ENCODE measurements at regions not wholly inside any gene's neighbourhood (a gene's known extent, or its start where the extent isn't known, plus 50 kb on each side); places are given as distances from the start of the nearest gene placed in this dataset.

DNA sequence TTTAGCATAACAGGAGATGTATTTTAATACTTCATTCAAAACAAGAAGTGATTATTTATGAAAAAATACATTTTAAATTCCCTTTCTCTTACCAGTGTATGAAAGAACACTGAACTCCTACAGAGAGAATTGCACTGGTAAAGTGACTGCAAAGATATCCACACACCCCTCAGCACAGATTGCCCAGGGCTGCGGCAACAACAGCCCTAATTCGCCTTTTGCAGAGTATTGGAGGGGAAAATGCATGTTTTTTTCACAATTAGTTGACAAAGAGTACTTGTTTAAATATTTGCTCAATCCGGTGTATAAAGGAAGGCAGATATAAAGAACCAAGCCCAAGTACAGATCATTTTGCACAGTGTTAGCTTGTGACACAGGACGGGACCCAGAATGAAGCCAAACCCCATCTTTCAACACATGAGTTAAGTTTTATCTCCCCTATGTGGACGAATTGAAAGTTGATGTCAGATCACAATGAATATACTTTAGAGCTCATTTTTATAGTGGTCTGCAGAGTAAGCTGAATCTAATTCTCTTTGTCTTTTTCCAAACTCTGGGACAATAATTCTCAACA is 551.4 kb upstream of the IGFBP7 start:
- no peak for DNase-seq

DNA sequence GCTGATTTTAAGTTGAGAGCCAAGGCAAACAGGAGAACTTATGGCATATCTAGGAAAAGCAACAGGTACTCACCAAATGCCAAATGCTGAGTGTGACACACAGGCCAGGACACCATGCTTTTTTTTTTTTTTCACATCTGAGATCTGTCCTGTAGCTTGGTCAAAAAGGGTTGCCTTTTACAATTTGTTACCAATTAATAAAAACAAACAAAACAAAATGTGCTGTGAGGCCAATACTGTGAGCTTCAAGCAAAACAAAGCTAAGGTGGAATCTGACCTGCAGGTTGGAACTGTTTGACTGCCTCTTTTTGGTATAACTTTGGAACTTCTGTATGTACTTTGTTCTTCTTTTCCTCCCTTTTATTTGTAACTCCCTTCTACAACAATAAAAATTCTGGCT is 548.5 kb upstream of the IGFBP7 start:
- DNase-seq, result no peak

DNA sequence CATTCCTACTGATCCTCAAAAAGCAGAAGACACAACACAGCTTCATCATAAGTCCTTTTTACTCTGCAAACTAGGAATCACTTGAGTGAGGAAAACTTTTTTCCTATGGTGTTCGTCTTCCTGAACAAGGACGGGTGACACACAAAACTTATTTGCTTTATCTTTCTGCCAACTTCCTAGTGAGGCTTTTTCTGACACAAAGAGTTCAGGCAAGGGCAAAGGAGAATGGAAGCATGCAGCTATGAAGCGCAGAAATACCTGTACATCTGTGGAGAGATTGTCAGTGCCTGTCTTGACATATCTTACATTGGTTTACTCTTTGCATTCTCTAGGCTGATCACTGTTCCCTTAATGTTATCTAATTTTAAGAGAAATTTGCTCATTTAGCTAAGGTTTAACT is 548.0 kb upstream of the IGFBP7 start:
- DNase-seq, result no peak

DNA sequence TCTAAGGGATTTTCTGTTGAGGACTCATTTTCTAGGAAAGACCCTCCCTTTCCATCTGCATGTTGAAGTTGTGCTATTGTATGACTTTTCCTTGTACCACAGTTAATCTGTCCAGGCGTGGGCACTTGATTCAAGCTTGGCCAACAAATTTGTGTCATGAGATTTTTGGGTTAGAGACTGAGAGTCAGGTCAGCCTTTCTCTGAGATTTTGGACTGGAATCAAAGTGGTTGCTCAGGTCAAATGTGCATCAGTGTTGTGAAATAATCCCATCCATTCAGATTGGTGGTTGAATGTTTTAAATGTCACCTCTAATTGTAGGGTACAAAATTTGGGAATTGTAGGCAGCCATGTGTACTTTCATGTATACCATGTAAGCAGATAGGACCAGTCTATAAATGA is 545.2 kb upstream of the IGFBP7 start:
- DNase-seq, result no peak

DNA sequence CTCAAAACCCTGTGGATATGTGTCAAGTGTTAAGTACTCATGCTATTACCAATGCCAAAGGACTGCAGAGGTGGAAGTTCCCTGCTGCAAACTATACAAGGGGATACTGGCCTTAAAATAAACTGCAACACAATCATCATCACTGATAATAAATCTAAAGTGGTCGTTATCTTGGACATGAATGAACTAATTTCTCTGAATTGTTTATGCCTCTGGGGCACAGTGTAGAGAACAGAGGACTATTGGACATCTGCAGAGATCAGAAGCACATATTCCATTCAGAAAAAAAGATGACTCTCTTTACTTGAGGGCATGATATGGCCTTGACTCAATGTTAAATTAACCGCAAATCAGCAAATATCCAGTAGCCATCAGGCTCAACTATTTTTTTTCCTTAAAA is 542.6 kb upstream of the IGFBP7 start:
- DNase-seq, result no peak

DNA sequence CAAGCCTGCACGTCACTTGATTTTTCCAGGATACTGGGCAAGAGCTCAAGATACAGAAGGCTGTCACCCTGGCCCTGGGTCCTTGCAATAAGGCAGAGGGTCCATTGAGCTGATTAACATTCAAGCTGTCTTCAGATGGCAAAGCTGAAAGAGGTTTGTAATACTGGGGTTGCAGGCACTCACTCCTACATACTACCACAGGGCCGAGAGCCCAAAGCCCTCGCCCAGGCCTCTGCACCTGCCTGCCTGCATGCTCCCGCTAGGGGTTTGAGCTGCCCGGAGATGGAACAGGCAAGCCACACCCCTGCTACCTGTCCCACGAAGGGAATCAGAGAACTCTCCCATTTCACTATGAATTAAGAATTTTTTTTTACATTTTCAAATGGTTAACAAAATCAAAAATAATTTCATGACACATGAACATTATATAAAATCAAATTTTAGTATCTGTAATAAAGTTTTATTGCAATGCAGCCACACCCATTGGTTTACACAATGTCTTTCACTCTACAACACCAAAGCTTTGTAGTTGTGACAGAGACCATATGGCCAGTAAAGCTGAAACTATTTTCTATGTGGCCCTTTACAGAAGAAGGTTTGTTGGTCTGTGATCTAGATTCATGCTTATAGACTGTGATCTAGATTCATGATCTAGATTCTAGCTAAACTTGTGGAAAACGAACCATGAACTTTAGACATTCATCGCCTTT is 530.4 kb upstream of the IGFBP7 start:
- DNase-seq, result no peak

DNA sequence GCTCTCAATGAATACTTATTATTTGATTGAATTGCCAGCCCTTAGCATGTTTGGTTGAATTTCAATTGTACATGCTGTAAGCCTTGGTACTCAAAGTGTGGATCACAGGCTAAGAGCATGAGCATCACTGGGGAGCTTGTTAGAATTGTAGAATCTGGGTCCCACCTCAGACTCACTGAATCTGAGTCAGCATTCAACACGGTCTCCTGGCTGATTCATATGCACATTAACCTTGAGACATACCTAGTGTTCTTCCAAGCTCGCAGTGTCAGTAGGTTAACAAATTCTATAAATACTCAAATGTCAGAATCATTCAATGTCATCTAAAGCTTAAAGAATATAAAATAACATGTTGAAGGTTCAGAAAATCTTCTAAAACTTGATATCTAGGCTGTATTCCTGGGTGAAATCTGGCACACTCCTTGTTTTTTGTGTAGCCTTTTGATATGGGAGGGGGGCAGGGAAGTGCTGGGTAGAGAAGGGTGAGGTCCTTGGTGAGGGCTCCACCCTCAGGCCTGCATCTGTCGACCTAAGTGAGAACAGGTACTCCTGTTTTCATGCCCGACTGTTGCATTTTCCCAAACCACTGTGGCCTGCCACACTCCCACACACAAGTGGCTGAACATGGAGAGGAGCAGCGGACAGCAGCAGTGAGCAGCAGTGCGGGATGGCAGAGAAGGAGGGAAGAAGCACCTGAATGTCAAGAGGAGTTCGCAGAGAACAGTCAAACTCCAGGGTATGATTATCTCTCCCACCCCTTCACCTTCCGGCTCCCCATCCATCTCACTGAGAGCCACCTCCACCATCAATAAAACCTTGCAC is 529.6 kb upstream of the IGFBP7 start:
- DNase-seq, result no peak

DNA sequence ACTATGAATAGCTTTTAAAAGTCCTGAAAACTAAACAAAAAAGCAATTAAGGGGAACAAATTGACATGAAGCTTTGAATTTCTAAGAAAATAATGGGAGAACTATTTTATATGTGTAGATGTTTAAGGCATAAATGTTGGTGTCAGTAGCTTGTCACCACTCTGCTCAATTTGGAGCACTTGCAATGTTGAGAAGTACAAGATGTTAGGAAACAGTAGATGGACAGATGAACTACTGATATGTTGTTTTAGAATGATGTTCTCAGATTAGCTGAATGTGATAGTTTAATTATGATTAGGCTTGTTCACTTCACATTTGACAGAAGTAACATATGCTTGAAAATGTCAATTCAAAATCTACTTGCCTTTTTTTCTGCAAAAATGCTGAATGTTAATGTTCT is 525.7 kb upstream of the IGFBP7 start:
- no peak for DNase-seq

DNA sequence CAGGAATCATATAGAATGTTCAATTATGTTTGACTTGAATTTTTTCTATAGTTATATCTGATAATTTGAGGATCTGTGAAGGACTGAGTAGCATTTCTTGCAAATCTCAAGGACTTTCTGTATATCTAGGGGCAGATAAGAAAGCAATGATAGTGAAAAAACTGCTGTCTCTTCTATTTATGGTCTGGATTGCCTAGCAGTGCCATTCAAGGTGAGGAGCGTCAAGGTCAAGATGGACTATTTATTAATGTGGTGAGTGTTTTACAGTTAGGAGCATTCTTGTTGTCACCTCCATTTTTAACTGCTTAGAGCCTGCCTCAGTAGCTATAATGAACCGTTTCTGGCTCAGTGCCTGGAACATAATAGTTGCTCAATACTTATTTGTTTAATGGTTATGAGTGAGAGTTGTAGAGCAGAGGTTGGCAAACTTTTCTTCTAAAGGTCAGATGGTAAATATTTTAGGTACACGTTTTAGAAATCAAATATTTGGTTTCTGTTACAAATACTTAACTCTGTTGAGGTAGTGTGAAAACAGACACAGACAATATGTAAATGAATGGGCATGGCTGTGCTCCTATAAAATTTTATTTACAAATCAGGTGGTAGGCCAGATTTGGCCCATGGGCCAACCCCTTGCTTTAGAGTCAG is 523.2 kb upstream of the IGFBP7 start:
- no peak for DNase-seq

DNA sequence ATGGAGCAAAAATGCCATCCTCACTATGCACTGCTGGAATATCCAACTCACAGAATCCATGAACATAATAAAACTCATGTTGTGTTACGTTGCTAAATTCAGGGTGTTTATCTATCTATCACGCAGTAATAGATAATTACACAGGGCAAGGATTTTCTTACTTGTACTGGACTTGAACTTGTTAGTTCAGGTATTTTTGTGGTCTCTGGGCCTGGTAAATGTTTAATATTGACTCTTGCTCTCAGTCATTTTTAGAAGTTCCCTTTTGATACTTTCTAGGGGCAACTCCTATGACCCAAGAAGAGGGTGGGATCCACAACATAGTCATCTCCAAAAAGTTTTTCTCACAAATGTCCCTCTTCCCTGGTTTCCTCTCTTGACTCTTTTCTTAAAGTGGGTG is 522.4 kb upstream of the IGFBP7 start:
- DNase-seq, result no peak

DNA sequence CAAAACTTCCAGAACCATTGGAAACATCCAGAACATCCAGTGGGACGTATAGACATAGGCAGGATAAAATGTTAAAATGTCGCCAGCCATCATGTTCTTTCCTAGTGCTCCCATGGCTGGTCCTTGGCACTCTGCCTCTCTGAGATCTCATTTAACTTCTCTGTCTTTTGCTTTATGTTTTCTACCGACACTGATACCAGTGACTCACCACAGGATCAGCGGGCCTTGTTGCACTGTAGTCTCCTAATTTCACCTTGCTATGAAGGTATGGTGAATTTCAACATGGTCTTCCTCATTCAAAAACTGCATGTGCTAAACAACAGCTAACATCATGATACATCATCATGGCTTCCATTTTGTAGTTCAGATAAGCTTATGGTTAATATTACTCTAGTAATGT is 521.0 kb upstream of the IGFBP7 start:
- DNase-seq, result no peak

DNA sequence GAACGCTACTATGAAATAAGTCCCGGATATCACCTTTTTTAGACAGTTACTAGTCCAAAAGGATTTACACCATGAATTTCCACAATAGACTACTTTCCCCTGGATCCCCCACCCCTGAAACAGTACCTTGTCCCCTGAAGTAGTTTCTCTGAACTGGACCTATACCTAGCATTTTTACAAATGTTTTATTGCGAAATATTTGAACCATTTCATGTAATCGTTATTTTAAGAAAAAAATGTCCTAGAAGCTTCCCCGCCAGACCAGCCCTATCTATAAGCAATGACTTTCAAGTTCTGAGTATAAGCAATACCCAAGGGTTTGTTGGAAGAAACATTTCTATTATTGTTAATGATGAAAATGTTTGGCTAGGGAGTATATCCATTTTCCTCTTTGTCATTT is 517.8 kb upstream of the IGFBP7 start:
- no peak for DNase-seq

DNA sequence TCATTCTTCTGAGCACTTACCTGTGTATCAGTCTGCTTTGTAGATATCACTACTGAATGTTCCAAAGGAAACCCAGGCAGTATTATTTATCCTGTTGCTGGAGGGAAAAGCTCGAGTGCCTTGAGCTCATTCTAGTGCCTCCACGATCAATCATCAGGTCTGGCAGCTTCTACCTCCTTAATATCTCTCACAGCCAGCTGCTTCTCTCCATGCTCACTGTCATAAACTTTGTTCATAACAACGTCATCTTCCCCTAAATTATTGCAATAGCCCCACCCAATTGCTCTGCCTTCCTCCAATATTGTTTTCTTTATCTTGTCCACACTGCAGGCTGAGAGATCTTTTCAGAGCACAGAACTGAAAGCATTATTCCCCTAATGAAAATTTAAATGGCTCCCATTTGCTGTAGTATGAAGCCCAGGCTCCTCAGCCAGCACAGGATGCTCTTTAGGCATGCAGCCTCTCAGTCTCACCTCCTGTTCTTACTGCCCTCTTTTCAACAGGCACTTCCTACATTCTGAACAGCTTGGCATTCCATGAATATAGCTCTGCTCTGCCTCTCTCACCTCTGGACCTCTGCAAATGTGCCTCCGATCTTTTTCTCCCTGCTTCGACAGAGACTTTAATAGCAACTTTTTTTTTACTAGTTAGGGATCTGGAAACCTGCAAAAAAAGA is 504.2 kb upstream of the IGFBP7 start:
- DNase-seq, result no peak

DNA sequence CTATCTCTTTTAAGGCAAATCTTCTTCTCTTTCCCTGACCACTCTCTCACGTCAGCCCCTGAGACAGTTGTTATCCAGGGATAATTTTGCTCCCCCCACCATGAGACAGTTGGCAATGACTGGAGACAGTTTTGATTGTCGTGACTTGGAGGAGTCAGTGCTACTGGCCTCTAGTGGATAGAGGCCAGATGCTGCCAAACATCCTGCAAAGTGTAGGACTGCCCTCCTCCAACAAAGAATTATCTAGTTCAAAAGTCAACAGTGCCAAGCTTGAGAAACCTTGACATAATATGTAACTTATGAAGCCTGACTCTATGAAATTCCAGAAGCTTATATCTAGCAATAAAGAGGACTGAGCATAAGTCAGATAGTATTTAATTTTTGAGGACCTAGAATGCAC is 502.1 kb upstream of the IGFBP7 start:
- DNase-seq, result no peak

DNA sequence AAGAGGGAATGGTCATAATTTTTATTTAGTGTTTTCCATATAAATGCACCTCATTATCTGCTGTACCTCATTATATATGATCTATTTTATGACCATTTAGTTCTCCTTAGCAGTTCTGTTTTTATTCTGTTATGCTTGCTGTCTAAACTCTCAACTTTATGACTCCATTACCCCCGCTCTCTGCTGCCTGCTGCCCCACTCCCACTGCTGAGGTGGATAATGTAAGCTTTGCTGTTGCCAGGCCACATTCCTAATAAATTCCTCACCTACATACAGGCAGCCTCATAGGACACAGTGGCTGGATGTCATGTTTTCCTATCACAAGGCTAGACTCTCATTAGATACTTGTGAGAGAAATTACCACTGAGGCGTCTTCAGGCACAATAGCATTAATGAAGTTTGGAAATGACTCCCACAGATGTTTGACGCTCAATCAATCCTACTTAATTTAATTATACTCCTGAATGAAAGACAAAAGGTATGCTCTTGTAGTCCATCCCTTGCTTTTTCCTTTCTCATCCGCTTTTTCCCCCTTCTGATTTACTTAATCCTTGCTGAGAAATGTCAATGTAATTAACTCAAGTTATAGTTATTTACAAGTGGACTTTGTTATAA is 497.5 kb upstream of the IGFBP7 start:
- no peak for DNase-seq

DNA sequence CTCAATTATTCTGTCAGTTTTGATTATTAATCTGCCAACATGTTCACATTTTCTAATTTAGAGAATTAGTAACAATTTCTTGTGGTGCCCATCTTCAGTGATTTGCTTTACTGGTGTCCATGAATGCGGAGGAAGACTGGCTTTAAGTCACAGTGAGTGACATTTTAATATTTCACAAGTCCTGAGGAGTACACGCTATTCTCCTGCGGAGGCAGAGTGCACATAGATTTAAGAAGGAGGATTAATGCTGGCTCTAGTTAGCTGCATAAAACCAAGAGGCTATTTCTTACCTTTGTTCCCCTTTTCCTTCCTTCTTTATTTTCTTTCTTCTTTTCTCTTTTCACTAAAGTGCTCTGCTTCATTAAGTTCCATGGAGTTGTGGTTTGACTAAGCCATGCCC is 495.2 kb upstream of the IGFBP7 start:
- DNase-seq, result no peak

DNA sequence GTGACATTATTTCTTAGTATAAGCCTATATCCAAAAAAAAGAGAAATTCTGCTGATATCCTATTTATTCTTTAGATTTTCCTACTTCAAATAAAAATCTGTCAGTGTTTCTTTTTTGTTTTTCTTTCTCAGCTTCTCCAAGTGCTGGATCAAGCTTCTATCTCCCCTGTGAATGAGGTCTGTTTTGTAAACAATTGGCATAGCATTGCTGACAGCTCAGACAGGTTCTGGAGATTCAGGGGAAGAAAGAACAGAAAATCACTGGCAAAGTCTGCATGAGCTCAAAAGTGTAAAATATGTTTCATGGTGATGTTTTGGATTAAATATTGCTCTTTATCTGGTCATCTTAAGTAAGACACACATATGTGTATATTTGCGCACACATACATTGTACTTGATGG is 492.0 kb upstream of the IGFBP7 start:
- no peak for DNase-seq

DNA sequence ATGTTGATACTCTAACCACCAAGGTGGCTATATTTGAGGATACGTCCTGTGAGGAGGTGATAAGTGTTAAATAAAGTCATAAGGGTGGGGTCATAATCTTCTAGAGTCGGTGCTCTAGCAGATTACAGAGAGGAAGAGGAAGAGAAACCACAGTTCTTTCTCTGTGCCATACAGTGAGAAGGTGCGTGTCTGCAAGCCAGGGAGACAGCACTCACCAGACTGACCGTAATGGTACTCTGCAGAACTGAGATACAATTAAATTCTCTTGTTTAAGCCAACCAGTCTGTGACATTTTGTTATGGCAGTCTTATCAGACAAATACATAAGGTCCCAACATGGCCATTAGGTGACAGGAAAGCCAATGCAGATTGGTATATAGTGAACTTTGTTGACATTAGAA is 480.9 kb upstream of the IGFBP7 start:
- DNase-seq, result no peak

DNA sequence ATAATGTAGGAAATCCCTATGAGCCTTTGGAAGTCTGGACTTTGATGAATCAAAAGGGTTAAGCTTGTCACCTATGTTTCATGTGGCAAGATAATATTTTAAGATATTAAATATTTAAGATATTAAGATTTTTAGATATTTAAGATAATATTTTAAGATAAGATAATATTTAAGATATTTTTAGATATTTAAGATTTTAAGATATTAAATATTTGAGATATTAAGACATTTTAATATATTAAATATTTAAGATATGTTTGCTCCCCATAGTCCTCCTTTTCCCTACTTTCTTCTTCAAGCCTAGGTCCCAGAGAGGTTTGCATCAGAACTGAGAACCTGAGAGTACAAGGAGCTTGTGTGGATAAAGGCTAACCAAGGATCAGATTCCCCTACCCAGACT is 478.4 kb upstream of the IGFBP7 start:
- no peak for DNase-seq

DNA sequence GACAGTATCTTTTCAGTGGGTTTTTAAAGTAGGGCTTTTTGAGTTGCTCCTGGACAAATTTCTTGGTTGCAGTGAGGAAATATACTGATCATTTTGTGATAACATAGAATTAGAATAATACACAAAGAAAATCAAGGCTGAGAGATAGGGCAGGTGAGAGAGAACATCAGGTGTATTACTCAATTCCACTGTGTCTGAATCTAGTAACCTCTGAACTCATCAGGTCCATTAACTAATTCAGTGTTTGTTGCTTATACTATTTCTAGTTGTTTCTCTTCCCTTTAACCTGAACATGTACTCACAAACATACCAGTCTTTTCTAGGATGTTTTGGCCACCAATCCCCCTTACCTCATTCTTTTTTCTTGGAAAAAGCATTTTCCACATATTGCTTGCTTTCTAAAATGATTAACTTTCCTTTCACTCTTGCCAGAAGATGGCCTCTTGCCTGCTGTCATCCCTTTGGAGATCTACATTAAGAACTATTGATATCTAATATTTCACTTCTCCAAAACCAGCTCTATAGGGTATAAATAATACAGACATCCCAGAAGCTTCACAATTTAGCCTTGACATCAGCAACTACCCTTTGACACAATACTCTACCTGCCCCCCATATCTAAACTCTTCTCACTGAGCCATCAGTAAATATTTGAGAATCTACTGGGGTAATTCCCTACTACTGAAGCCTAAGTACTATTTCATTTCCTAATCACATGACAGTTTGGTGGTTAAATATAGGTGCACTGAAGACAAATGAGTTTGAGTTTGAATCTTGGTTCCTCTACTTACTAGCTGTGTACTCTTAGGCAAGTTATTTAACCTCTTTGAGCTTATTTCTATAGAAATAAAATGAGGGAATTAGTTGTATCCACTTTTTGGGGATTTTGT is 470.8 kb upstream of the IGFBP7 start:
- DNase-seq, result no peak

DNA sequence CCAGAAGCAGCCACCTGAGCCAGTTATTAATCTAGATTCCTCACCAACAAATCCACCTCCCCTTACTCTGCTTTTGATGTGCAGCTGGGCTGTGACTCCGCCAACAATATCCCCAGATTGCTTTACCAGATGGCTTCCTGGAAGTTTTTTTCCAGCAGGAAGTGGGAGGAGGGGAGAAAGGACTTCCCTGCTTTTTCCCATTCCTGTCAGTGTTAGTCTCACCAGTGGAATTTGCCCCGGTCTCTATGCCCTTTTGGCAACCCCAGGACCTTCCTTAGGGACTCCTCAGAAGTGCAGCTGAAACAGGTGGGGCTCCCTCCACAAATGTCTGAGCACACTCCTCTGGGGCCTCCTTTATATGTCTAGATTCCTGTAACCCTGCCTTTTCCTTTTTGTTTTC is 465.2 kb upstream of the IGFBP7 start:
- no peak for DNase-seq
